LNCaP clone FGC (cell line): ENCODE measurements at regions not wholly inside any gene's neighbourhood (a gene's known extent, or its start where the extent isn't known, plus 50 kb on each side); places are given as distances from the start of the nearest gene placed in this dataset.
"Not testable (repeated sequence)": the region's sequence is repeated elsewhere in the genome, so short reads cannot be mapped to it uniquely, and the experiment has no call there.

Experiments
- DNase-seq: peaks from one replicate; pipeline ENCODE4 v3.0.0-alpha.2; 2011; ENCODE audit warnings: low read depth
- H3K4me3 ChIP-seq: 2 replicates; pipeline ENCODE4 v1.5.1; 2011; ENCODE audit warnings: mild to moderate bottlenecking, low read depth, low read length, control low read depth
- CTCF ChIP-seq: IDR thresholded peaks from 2 replicates; pipeline ENCODE4 v1.5.1; 2012; ENCODE audit warnings: mild to moderate bottlenecking; ENCODE audit not compliant: control insufficient read depth, insufficient read depth; ENCODE audit errors: extremely low read depth

- no peak for DNase-seq
- H3K4me3 ChIP-seq = no peak overlapping the region
- no peak for TF ChIP-seq CTCF
These were observed 143.3 kb downstream of the PRL start for GRCh38 chr6:22153384-22154158.

DNA sequence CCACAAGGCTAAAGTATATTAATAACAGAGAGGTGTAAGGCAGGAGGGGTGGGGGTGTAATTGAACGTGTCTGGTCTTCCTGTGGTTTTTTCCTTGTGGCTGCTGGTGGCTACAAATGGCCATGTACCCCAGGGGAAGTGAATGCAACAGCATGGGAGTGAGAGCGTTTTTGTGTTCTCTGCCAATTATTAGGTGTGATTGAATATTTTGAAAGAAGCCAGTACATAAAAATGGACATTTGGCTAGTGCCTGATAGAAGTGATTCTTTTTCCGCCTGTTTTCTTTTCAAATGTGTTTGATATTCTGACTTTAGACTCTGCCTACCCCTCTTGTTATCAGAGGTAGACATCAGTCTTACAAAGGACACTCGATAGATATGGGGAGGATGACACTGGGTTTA, 141.3 kb downstream of the PRL start:
- no peak overlapping the region for H3K4me3 ChIP-seq
- no peak for TF ChIP-seq CTCF
- no peak for DNase-seq

GRCh38 chr6:22157233-22157632, 139.6 kb downstream of the PRL start:
- no peak for DNase-seq
- H3K4me3 ChIP-seq = no peak overlapping the region
- no peak for TF ChIP-seq CTCF

- TF ChIP-seq CTCF = no peak
- no peak overlapping the region for H3K4me3 ChIP-seq
- DNase-seq = no peak
These were observed 132.6 kb downstream of the PRL start for GRCh38 chr6:22164236-22164635.

GRCh38 chr6:22171006-22171405, 125.8 kb downstream of the PRL start:
- not testable (repeated sequence) for DNase-seq

DNA sequence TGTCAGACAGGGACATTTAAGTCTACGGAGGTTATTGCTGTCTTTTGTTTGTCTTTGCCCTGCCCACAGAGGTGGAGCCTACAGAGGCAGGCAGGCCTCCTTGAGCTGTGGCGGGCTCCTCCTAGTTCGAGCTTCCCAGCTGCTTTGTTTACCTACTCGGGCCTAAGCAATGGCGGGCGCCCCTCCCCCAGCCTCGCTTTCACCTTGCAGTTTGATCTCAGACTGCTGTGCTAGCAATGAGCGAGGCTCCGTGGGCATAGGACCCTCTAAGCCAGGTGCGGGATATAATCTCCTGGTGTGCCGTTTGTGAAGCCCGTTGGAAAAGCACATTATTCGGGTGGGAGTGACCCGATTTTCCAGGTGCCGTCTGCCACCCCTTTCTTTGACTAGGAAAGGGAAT, 125.0 kb downstream of the PRL start:
- not testable (repeated sequence) for H3K4me3 ChIP-seq, DNase-seq

More at GRCh38 chr6:22171006-22171405, 125.8 kb downstream of the PRL start:
- not testable (repeated sequence) for H3K4me3 ChIP-seq

- H3K4me3 ChIP-seq = no peak overlapping the region
These were observed 123.5 kb downstream of the PRL start for GRCh38 chr6:22173311-22173710.

DNA sequence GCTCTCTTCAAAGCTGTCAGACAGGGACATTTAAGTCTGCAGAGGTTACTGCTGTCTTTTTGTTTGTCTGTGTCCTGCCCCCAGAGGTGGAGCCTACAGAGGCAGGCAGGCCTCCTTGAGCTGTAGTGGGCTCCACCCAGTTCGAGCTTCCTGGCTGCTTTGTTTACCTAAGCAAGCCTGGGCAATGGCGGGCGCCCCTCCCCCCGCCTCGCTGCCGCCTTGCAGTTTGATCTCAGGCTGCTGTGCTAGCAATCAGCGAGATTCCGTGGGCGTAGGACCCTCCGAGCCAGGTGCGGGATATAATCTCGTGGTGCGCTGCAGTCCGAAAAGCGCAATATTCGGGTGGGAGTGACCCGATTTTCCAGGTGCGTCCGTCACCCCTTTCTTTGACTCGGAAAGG, 116.6 kb downstream of the PRL start:
- DNase-seq, H3K4me3 ChIP-seq: not testable (repeated sequence)

More at GRCh38 chr6:22173311-22173710, 123.5 kb downstream of the PRL start:
- no peak for DNase-seq
- no peak for TF ChIP-seq CTCF

DNA sequence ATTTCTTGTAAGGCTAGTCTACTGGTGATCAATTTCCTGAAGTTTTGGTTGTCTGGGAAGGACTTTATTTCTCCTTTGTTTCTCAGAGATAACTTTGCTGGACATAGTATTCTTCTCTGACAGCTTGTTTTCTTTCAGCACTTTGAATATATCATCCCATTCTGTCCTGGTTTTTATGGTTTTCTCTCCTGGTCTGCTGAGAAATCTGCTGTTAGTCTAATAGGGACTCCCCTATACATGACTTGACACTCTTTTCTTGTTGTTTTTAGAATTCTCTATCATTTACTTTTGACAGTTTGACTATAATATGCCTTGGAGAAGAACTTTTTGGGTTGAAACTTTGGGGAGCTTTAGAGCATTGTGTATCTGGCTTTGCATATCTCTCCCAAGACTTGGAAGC, 112.5 kb downstream of the PRL start:
- no peak overlapping the region for H3K4me3 ChIP-seq
- no peak for TF ChIP-seq CTCF
- no peak for DNase-seq
